HL-60 (cell line): ENCODE measurements at regions not wholly inside any gene's neighbourhood (a gene's known extent, or its start where the extent isn't known, plus 50 kb on each side); places are given as distances from the start of the nearest gene placed in this dataset.

Source experiments
- POLR2AphosphoS5 ChIP-seq: IDR thresholded peaks from 2 replicates; pipeline ENCODE4 v1.6.1; 2012; ENCODE audit warnings: low read depth
- TF ChIP-seq, protein P1 (sequence below): IDR thresholded peaks from one replicate; pipeline ENCODE4 v1.5.1; 2011; ENCODE audit warnings: low read length, control low read depth, inconsistent platforms; ENCODE audit not compliant: insufficient read depth

DNA sequence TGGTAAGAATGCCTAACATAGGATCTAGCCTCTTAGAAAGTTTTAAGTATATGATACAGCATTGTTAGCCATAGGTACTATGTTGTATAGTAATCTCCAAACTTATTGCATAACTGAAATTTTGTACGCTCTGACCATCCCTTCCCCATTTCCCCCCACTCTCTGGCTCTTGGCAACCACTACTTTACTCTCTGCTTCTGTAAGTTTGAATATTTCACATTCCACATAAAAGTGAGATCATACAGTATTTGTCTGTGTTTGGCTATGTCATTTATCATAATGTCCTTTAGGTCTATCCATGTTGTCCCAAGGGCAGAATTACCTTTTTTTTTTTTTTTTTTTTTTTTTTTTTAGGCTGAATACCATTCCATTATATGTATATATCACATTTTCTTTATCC is 396.9 kb downstream of the DLEU7 start:
- TF ChIP-seq, protein P1, sequence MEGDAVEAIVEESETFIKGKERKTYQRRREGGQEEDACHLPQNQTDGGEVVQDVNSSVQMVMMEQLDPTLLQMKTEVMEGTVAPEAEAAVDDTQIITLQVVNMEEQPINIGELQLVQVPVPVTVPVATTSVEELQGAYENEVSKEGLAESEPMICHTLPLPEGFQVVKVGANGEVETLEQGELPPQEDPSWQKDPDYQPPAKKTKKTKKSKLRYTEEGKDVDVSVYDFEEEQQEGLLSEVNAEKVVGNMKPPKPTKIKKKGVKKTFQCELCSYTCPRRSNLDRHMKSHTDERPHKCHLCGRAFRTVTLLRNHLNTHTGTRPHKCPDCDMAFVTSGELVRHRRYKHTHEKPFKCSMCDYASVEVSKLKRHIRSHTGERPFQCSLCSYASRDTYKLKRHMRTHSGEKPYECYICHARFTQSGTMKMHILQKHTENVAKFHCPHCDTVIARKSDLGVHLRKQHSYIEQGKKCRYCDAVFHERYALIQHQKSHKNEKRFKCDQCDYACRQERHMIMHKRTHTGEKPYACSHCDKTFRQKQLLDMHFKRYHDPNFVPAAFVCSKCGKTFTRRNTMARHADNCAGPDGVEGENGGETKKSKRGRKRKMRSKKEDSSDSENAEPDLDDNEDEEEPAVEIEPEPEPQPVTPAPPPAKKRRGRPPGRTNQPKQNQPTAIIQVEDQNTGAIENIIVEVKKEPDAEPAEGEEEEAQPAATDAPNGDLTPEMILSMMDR = no peak
- TF ChIP-seq POLR2AphosphoS5 = no peak
